ENCODE measurements at regions not wholly inside any gene's neighbourhood (a gene's known extent, or its start where the extent isn't known, plus 50 kb on each side); places are given as distances from the start of the nearest gene placed in this dataset.

DNA sequence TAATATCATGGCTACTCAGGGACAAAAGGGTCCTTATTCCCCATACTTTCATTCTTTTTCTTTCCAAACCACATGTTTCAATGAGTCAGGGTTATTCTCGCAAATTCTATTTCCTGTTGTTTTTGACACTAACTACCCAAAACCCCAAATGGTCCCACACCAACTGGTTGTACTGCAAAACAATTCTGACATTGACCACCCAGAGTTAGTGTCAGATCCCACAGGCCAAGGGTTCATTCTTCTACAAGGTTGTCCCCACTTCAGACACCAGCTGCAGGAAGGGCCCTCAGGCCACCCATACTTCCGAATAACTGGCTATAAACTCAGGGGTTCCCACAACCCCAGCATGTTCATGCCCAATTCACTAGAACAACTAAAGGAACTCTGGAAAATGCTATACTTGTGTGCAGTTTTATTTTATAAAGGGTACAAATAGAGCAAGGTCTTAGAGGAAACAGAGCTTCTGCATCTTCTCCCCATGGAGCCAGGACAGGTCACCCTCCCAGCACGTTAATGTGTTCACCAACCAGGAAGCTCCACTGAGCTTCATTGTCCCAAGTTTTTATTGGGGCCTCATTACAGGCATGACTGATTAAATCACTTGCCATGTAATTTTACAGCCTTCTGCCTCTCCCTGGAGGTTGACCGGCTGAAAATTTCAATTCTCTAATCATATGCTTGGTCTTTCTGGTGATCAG, 334.8 kb downstream of the DRD1 start:
- DNase-seq (ENCODE audit: low read depth in 3 of 3) = no peak

DNA sequence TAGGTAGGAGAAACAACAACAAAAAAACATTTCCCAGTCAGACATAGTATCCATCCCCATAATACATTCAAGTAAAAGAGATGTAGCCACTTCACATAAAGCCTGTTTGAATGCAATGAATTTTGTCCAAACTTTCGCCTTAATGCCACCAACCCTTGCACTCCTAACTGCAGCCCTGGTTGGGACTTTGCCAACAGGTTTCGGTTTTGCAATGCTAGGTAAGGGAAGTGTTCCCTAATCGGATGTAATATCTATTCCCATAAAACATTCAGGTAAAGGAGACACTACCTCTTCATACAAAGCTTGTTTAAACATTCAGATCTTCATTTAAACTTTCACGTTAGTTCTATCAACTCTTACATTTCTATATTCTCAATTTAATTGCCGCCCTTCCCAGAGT, 336.1 kb downstream of the DRD1 start:
- DNase-seq (ENCODE audit: low read depth in 3 of 3) = no peak

DNA sequence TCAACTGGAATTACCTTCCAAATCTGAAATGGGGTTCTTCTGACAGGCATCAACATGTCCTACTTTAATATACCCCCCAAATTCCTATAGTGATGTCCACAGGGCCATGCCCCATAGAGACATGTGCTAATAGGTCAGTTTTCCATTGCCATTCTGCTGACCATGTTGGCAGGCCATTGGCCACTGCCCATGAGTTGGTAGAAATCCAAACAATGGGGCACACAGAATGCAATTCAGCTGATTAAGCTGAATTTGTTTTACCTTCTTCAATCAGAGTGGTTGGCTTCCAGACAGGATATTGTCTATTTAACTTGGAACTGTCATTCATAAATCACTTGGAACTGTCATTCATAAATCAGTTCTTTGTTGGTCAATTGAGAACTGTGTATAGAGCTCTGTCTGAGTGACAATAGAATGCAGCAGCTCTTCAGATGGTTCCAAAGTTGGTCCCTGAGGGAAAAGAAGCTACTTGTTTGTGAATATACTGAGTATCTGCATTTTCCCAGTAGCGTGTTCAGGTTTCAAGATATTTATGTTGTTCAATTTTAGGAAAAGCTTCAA, 336.9 kb downstream of the DRD1 start:
- DNase-seq (ENCODE audit: low read depth in 3 of 3) = no peak

DNA sequence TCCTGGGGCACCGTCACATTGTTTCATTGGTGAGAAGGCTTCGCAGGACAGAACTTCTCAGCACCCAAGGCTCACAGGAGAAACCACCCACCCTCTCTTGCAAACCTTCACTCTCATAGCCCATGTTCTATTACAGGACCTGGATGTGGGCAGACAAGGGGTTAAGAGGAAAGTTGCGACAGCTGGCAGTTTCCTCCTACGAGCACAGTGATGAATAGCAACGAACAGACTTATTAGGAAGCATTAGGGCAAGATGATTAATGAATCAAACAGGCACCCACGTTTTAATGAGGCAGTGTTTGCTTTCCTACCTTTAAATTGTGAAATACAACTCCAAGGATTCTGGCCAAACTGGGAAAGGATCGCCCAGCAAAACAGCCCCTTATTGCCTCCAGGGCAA, 339.3 kb downstream of the DRD1 start:
- DNase-seq (ENCODE audit: low read depth in 3 of 3) = no peak

DNA sequence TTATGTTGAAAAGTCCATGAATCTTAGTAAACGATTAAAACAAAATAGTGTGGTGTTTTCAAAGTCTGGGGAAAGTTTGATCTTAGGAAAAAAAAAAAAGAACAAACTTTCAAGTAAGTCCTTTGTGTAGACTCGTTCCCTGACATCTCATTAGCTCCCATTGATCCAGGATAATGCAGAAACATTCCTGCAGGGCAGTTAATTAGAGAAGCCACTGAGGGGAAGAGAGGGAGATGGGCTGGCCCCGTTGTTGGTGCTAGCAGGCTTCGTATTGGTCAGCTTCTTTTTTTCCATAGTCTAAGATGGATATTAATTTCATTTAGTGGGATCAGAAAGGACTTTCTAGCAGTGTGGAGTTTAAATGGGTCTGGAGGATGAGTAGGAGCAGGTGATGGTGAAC, 340.2 kb downstream of the DRD1 start:
- DNase-seq (ENCODE audit: low read depth in 3 of 3) = no peak

DNA sequence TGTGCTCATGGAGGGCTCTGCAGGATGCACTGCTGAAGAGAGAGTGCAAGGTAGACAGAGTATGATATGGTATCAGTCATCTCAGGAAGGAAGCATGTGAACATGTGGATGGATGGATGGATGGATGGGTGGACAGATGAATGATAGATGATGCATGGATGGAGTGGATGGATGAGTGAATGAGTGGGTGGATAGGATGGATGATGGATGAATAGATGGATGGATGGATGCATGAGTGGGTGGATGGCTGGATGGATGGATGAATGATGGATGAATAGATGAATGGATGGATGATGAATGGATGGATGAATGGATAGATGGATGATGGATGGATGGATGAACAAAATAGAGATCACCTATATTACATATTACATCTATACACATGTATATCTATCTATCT, 341.3 kb downstream of the DRD1 start:
- no peak for DNase-seq (ENCODE audit: low read depth in 3 of 3)

DNA sequence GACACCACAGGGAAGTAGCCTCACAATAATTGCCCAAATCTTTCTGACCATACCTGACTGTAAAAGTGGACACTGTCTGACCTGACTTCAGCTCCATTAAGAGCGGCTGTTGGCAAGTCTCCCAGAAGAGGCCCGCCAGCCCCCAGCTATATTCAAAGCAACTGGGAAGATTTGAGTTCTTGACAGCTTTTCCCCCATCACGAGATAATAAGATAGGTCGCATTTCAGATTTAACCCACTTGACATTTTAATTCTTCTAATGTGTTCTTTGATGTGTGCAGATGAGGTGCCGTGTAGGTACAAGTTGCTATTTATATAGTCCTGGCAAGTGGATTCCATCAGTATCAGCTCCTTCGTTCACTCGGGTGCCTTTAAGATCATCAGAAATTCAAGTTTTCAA, 345.7 kb downstream of the DRD1 start:
- no peak for DNase-seq (ENCODE audit: low read depth in 3 of 3)

DNA sequence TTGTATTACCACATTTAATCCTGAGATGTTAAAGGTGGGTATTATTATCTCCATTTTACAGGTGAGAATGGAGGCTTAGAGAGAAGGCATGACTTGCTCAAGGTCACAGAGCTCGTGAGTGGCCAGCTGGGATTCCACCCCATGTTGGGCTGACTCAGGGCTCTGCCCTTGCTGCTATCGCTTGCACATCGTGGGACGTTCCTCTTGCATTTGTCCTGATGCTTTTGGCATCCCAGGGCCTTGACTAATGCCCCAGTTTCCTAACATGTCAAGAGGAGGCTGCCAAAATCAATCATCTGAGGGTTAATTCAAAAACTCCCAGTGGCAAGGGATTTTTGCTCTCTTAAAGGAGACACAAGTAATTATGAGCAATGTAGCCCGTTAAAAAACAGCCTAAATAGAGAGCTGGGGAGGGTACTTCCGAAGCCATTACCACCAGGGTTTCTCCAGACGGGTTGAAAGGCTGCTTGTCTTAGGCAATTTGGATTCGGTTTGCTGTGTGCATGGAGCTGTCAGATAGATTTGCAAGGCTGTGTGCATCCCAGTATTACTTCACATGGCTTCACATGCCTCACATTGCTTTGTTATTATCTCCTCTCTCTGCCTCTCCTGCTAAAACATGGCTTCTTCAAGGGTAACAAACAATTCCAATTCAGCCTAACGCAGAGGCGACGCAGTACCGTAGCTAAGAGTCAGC, 347.4 kb downstream of the DRD1 start:
- DNase-seq (ENCODE audit: low read depth in 3 of 3) = no peak

DNA sequence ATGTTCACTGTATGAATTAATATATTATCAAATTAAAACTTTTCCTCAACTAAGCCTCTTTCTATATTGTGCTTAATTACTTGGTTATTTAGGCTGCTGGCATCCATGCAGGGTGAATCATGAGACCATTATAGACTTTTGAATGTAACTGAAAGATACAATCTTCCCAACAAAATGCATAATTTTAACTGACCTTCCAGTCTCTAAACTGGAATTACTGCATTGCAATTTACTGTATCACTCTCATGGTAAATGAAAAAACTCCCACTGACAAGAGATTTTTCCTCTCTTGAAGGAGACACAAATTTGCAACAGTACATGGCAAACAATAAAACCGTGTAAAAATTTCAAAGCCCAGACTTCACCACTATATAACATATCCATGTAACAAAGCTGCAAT, 349.5 kb downstream of the DRD1 start:
- DNase-seq (ENCODE audit: low read depth in 3 of 3) = no peak

DNA sequence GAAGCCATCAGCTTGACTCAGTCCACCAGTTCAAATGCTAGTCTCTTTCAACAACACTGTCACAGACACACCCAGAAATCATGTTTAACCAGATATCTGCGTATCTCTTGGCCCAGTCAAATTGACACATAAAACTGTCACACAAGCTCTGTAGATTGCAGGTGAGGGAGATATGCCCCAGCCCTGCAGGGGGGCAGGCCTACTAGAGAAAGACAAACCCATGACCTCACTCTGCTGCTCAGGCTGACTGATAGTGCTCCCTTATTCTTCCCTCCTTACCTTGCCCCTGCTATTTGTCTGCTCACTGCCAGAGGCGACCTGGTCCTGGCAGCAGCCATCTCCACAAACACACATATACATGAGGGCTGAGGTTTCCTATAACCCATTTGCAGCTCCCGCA, 351.3 kb downstream of the DRD1 start:
- no peak for DNase-seq (ENCODE audit: low read depth in 3 of 3)

DNA sequence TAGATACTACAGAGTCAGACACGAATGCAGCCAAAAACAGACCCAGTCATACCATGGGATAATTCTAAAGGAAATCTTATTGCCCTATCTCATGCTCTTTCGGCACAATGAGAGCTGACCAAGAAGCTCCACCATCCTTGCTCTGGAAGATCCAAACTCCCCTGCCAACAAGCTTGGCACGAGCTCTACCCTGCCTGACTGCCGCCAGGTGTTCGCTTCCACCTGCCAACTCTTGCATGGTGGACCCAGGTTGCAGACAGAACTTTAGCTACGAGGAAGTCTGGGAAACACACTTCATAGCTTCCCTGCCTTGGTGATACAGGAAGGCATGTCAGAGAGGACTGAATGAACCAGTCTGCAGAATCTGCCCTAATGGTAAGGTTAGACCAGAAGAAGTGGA, 355.0 kb downstream of the DRD1 start:
- DNase-seq (ENCODE audit: low read depth in 3 of 3) = no peak

DNA sequence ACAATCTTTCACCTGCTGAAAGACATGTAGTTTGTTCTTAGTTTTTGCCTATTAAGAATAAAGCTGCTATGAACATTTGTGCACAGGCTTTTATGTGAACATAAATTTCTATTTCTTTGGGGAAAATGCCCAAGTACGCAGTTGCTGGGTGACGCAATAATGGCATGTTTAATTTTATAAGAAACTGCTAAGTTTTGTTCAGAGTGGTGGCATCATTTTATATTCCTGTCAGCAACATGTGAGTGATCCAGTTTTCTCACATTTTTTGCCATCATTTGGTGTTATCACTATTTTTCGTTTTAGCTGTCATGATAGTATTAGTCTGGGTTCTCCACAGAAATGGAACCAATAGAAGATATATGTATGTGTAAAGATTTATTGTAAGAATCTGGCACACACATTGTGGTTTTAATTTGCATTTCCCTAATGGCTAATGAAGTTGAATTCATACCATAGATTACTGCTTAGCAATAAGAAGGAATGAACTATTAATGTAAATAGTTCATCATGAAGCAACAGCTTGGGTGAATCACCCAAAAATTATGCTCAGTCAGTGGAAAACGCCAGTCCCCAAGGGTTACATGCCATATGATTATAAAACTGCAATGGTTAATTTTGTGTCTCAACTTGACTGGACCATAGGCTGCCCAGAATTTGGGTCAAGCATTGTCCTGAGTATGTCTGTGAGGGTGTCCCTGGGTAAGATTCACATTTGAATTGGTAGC, 358.6 kb downstream of the MSX2 start:
- no peak for DNase-seq (ENCODE audit: low read depth in 3 of 3)

DNA sequence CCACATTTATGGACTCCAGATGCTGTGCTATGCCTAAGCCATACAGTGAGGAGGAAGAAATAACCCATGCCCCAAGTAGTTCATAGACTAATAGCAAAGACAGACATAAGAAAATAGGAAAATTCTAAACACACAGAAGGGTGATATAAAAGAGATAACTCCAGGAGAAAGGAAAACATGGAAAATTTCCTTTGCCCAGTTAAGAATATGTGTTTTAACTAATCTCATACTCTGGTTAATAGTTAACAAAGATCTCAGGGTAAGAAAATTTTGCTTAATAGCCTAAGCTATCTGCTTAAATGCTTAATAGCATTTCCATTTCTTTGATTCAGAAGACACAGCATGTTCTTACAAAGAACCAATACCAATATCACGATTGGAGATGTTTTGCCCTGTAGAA, 358.0 kb downstream of the MSX2 start:
- no peak for DNase-seq (ENCODE audit: low read depth in 3 of 3)

DNA sequence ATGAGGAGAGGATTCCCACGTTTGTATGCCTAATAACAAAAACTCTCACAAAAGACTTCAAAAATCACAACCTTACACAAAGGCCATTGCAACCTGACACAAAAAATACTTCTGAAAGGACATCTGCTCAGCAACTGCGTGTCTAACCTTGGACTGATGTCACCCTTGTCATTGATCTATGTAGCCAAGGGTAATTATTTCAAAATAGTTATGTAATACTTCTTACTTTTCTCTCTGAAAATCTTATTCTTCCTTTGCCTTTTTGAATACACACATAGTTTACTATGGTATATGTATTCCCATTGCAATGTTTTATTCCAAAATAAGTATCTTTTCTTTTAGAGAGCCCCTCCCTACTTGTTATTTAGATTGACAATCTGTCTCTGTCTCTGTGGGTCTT, 355.3 kb downstream of the MSX2 start:
- DNase-seq (ENCODE audit: low read depth in 3 of 3) = no peak

DNA sequence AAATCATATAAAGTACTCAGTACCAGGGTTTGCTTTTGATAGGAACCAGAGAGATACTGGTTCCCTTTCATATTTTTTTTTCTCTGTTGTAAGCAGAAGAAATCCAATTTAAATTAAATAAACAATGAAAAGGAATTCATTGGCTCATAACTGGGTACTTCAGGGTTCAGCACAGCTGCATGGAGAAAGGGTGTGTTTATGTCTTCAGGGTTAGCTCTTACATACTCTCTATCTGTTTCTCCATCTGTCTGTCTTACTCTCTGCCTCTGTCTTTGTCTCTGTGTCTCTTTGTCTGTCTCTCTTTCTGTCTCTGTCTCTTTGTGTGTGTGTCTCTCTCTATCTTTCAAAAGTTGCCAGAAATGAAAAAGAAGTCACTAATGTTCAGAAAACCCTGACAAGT, 345.9 kb downstream of the MSX2 start:
- no peak for DNase-seq (ENCODE audit: low read depth in 3 of 3)

DNA sequence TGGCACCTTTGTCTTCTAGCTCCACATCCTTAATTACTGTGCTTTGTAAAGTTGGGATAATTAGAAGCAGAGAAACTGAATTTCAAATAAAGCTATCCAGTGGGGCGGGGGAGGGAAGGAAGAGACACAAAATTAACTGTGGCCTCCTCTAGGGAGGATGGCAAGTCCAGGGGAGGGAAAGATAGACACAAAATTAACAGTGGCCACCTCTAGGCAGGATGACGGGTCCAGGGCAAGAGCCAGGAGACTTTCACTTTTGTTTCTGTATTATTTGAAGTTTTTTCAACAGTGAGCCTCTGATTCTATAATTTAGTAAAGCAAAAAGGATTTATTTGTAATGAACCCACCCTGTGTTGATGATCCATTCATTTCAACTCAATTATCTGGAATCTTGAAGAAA, 335.9 kb downstream of the MSX2 start:
- DNase-seq (ENCODE audit: low read depth in 3 of 3) = no peak

DNA sequence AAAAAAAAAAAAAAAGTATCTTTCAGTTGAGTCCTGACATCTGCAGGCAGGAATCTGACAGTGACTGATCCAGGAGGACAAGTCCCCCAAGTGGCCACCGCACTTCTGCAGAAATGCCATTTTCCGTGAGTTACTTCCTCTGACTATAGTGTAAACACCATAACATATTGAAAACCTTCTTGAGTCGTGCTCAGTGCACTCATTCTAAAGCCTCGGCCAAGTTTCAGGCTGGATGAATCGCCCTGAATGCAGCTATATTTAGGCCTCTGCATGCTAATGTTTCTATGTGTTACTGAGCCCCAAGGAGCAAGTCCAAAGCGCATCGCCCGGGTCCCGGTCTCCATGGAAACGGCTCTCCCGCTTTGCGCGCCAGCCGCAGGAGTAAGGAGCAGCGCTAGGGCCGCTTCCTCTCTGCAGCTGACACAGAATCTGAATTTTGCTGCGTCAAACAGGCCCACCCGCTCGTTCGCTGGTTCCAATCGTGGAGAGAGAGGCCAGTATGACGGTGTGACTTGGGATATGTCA, 335.4 kb downstream of the MSX2 start:
- peak in 1 of 3 donors; percentile 2 for DNase-seq (ENCODE audit: low read depth in 3 of 3)

DNA sequence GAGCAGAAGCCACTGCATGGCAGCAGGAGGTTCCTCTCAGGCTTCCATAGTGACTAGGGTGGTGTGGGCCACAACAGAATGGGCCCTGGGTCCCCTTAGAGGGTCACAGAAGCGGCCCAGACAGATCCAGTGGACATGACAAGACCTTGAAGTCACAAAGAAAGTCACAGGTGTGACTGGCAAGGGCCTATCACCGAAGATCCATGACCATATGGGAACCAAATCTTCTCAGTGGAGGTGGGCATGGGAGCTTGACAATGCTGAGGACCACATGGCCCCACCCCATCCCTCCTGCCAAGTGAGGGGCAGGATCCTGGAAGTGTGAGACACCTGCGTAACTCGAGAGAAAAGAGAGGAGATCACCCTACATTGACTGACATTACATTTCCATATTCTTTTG, 332.4 kb downstream of the MSX2 start:
- no peak for DNase-seq (ENCODE audit: low read depth in 3 of 3)

DNA sequence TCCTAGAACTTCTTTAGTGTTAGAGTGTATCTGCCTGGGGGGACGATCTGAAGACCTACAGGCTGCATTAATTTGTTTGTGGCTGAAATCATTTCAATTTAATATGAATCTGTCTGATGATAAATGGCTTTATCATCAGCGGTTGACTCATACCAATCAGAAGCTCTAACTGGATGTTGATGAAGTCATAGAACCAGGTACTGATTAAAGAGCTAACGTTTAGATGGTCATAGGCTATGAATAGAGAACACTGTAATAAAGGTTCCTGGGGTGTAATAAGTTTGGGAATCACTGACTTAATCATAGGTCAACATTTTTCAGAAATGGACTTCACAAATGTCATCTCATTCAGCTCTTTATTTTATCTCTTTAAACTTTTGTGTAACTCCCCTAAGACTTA, 329.9 kb downstream of the MSX2 start:
- DNase-seq (ENCODE audit: low read depth in 3 of 3) = no peak

DNA sequence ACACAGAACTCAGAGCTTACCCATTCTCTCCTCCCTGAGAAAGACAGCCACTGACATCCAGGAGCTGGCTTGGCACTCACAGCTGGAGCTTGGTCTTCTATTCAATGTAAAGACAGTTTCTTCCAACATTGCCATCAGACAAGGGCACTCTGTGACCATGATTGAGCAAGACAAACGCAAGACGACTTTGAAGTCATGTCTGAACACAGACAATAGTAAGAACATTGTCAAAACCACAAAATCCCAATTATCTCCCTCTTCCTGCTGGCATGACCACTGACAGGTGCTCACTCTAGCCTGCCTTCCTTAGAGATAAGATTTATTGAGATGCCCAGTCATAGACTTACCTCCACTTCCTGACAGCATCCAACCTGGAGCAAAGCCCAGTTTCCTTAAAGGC, 328.0 kb downstream of the MSX2 start:
- no peak for DNase-seq (ENCODE audit: low read depth in 3 of 3)

DNA sequence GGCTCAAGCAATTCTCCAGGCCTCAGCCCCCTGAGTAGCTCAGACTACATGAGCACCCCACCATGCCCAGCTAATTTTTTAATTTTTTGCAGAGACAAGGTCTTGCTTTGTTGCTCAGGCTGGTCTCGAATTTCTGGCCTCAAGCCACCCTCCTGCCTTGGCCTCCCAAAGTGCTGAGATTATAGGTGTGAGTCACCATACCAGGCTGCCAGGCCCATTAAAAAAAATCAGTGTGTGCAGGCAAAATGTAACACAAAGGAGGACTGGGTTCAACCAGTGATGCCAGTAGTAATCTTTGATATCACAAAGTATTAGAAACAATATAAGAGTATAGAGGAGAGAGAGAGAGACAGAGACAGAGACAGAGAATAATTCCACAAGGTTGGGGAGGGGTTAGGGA, 322.7 kb downstream of the MSX2 start:
- DNase-seq (ENCODE audit: low read depth in 3 of 3) = no peak

DNA sequence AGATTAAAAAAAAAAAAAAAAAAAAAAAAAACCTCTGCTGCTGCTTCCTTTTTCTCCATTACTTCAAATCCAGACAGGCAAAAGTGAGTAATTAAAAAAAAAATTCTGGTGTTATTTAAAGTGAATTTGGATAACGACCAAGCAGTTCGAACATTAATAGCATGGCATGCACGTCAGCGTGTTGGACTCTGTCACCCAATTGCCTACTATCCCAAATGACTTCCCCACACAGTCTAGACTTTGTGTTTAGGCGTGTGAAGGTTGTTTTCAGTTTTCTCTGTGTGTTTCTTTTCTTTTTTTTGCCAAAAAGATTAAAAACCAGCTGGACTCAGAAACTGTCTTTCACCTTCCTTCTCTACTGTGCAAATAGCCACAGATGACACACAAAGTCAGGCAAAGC, 321.4 kb downstream of the MSX2 start:
- no peak for DNase-seq (ENCODE audit: low read depth in 3 of 3)

DNA sequence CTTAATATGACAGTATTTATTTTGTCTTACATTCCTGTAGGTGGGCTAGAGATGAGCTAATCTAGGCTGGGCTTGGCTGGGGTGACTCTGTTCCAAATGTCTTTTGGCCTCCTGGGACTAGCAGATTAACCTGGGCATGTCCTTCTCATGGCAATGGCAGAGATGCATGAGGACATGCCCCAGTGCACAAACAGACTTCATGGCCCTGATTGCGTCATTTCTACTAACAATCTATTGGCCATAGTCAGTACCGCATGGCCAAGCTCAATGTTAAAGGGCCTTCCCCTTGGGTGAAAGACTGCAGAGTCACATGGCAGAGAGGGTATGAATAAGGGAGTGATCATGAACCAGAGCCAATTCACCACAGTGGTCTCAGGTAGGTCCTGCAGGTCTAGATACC, 313.4 kb downstream of the MSX2 start:
- no peak for DNase-seq (ENCODE audit: low read depth in 3 of 3)
